NCI-H748 (cell line): ENCODE measurements at regions not wholly inside any gene's neighbourhood (a gene's known extent, or its start where the extent isn't known, plus 50 kb on each side); places are given as distances from the start of the nearest gene placed in this dataset.
"Not testable (repeated sequence)": the region's sequence is repeated elsewhere in the genome, so short reads cannot be mapped to it uniquely, and the experiment has no call there.

ENCODE experiments used
- DNase-seq: peaks from one replicate; lab custom pipeline; 2025; ENCODE audit not compliant: unreplicated experiment; lab: John Stamatoyannopoulos, UW

DNA sequence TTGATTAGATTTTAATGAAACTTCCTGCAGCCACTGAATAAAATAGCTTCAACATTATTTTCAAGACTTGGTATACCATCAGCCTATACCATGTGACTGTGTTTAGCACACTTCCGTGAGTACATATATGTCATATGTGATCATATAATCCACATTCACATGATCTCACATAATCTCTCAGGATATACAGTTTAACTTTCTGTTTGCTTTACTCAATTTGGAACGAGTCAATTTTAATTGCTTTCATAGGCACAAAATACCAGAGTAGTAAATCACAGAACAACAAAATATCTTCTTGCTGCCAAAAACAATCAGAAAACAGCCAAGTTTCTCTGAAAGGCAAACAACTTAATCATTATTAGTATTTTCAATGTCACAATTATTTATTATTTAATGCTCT, 731.1 kb upstream of the DIAPH2 start:
- no peak for DNase-seq

DNA sequence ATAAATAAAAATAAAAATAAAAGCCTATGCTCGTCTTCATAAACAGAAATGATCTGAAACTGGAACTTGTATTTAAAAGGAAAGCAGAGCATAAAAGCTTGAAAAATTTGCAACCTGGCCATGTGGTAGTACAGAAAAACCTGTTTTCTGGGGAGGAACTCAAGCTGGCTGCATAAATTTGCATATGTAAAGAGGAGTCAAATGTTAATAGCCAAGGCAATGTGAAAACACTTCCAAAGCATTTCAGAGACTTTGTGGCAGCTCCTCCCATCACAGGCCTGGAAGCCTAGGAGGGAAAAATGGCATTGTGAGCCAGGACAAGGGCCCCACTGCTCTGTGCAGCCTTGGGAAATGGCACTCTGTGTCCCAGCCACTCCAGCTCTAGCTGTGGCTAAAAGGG, 727.9 kb upstream of the DIAPH2 start:
- DNase-seq: no peak

DNA sequence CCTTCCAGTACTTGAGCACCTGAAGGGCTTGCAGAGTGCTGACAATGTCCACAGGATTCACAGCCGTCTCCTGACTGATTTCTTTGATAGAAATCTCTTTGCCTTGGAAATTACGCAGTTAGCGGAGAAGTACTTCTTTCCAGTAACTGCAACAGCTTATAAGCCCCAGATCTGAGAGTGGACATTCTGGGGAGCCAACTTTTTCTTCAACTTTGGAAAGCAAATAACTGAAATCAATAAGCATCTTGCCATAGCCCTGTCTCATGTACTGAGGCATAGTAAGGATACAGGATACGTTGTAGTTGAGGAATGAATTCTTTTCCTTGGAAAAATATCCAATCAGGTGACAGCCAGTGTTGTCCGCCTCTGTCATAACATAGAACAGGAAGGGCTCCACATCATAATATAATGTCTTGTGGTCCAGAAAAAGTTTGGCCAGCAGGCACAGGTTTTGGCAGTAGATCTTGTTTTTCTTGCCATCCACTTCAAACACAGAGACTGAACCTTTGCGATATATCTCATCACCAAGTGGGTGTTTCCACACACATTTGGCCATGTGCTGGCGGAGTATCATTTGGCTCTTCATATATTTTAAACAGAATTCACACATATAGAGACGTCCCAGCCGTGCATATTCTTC, 711.1 kb upstream of the DIAPH2 start:
- not testable (repeated sequence) for DNase-seq

- no peak for DNase-seq
These were observed 710.6 kb upstream of the DIAPH2 start for GRCh38 chrX:95974096-95974470.

GRCh38 chrX:95974890-95975289, 709.8 kb upstream of the DIAPH2 start:
- no peak for DNase-seq

DNA sequence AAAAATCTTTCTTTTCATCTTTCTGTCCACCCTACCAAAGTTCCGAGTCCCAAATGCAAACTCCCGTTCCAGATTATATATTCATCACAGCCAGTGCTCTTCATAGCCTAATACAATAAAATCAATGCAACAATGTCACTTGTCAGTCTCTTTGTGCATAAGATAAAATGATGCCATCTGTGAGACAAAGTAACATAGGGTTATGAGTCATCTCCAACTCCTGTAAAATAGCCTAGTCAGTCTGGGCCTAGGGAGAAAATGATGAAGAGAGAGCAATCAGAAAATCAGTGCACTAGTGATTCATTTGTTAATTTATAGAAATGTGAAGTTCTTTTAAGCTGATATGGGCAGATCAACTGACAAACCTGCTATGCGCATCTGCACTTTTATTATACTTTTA, 689.1 kb upstream of the DIAPH2 start:
- DNase-seq: no peak

GRCh38 chrX:95996294-95996693, 688.3 kb upstream of the DIAPH2 start:
- DNase-seq: no peak

DNA sequence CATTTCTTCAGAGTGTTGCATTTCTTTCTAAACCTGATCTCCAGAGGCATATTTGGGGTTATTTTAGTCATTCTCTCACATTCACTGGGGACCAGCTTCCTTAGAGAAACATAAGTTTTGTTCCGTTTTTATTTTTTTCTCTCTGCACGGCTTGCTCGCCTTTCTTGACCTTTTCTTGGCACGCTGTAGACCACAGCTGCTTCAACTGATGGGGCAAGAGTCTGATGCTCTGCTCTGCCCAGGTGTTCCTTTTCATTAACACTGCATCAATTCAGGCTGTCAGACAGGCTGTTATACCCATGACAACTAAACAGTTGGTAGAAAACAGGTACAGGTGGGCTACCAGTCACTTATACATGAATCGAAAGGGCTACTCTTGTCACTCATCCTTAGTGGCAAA, 682.2 kb upstream of the DIAPH2 start:
- no peak for DNase-seq

GRCh38 chrX:96004386-96004785, 680.3 kb upstream of the DIAPH2 start:
- DNase-seq: no peak

GRCh38 chrX:96006281-96006680, 678.4 kb upstream of the DIAPH2 start:
- no peak for DNase-seq

DNA sequence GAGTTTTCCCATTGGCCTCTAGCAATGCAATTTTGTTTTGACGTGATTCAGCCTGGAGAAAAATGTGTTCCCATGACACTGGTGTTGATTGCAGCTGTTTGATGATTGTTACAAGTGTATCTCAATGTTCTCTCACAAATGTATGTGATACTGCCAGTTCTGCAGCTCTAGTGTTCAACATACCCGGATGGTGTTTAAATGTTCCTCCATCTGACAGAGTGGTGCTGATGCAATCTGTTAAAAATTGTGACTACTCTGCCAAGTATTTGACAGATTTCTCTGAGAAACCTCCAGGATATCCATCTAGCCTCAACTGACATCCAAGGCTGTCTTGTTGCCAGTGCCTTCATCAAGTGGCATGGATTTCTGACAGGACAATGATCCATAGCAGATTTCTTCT, 657.2 kb upstream of the DIAPH2 start:
- no peak for DNase-seq

DNA sequence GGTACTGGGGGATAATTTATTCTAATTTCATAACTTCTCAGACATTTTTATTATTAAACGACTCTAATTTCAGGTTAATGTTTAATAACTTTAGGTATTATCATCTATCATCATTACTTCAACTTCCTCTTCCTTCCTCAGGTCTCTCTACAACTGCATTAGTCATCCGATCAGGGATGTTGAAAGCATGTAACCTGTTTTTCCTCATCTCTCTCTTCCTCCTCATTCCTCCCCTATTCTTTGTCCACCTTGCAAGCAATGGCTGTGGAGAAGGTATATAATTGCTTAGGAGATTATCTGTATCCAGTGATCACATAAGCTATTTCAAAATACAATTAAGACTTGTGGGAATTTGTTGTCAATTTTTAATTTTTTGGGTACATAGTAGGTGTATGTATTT, 632.6 kb upstream of the DIAPH2 start:
- DNase-seq: no peak

GRCh38 chrX:96081891-96082290, 602.8 kb upstream of the DIAPH2 start:
- no peak for DNase-seq

GRCh38 chrX:96094616-96095015, 590.0 kb upstream of the DIAPH2 start:
- no peak for DNase-seq

DNA sequence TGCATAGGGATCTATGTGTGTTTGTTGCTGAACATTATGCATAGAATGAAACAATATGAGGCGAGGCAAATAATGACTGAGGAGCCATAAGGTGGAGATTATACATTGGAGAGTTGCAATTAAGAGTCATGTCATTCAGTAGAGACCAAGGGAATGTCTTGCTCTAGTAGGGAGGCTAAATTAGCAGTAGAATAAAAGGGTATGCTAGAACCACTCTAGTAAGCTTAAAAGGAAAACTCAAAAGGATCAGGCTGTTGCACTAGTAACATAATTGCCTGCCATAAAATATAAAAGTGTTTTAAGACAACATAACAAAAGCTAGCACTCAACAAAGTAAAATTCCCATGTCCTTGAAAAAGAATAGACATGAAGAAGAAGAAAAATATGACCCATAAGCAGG, 586.2 kb upstream of the DIAPH2 start:
- no peak for DNase-seq

DNA sequence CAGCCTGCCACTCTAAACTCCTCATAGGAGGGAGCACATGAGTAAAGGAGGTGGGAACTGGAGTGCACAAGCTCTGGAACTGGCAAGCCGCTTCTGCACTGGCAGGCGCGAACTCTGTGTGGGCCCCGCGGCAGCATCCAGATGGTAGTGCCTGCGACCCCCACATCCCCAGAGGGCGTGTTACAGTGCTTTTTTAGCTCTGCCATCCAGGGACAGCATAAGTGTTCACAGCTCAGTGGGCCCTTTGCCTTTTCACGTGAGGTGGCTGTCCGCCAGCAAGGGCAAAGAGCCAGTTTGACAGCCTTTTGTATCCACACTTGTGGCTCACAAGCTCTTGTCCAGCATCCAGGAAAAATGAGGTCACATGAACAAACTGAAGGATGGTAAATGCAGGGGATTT, 581.6 kb upstream of the DIAPH2 start:
- DNase-seq: no peak

DNA sequence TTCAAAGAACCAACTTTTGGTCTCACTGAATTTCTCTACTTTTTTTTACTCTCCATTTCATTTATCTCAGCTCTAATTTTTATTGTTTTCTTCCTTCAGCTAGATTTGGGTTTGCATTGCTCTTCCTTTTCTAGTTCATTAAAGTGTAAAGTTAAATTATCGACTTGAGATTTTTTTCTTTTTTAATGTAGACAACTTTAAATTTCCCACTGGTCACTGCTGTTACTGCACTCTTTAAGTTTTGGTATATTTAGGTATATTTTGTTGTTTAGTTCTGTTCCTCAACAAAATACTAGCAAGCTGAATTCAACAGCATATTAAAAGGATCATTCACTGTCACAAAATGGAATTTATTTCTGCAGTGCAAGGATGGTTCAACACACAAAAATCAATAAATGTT, 572.0 kb upstream of the DIAPH2 start:
- no peak for DNase-seq

DNA sequence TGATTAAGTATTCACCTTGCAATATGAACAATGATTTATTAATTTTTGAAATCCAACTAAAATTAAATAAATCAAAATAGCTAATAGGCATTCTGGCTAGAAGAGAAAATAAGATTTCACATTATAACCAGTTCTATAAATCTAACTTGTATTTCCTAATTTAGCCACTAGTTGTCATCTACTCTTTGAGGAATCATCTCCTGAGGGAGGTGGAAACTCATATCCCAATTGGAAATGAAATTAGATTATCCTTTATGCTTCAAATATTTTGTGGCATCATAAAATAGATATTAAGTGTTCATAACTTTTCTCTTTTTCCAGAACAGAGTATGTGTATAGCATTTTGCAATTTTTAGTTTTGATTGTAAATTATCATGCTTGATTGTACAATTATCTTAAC, 558.5 kb upstream of the DIAPH2 start:
- DNase-seq: no peak

DNA sequence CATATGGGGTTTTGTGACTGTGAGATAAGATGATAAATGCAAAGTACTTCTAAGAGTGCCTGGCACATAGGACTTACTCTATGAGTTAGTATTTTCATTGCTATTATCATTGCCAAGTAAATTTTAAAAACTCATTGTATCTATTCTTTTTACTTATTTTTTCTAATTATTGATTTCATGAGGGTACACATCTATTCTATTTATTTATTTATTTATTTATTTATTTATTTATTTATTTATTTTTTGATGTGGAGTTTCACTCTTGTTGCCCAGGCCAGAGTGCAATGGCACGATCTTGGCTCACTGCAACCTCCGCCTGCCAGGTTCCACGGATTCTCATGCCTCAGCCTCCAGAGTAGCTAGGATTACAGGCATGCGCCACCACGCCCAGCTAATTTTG, 556.6 kb upstream of the DIAPH2 start:
- DNase-seq: not testable (repeated sequence)

- DNase-seq: no peak
These were observed 543.8 kb upstream of the DIAPH2 start for GRCh38 chrX:96140796-96141195.

- DNase-seq: no peak
These were observed 537.0 kb upstream of the DIAPH2 start for GRCh38 chrX:96147681-96148080.

GRCh38 chrX:96170626-96171025, 514.0 kb upstream of the DIAPH2 start:
- DNase-seq: no peak

DNA sequence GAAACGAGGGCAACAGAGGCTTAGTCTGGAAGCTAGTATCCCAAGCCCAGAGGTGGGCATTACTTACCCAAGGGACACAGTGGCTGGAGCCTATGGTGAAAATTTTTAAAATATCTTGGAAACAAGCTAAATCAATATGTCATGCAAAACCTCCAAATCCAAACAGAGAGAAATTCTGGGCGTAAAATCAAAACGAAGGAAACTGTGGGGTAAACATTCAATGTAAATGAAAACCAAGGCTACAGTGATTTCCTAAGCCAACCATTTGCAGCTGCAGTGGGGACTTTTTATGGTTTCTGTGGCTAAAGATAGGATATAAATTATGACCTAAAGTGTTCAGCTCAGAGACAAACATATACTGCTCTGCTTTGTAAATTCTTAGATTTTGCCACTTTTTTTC, 507.7 kb upstream of the DIAPH2 start:
- DNase-seq: no peak

DNA sequence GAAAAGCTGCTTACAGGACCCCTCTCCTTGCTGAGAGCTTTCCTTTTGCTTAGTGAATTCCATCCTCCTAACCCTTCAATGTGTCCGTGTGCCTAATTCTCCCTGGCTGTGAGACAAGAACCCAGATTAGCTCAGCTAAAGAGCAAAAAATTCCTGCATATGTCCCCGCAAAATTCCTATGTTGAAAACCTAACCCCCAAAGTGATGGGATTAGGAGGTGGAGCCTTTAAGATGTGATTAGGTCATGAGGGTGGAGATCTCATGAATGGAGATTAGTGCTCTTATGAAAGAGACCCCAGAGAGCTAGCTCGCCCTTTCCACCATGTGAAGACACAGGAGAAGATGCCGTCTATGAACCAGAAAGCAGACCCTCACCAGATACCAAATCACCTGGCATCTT, 503.0 kb upstream of the DIAPH2 start:
- no peak for DNase-seq
